HL-60/S4 (cell line): ENCODE measurements at regions not wholly inside any gene's neighbourhood (a gene's known extent, or its start where the extent isn't known, plus 50 kb on each side); places are given as distances from the start of the nearest gene placed in this dataset.
"Not testable (repeated sequence)": the region's sequence is repeated elsewhere in the genome, so short reads cannot be mapped to it uniquely, and the experiment has no call there.

Experiments
- in situ Hi-C: fragments of 300-500 bp; cut with MboI; formaldehyde crosslinking; loops from 2 replicates; pipeline ENCODE4 v1.14.3; 2022; ENCODE audit warnings: low sequenced_read_pairs

- in situ Hi-C loops = no loop called here
These were observed 136.3 kb upstream of the ESR1 start for GRCh38 chr6:151671195-151671594.

DNA sequence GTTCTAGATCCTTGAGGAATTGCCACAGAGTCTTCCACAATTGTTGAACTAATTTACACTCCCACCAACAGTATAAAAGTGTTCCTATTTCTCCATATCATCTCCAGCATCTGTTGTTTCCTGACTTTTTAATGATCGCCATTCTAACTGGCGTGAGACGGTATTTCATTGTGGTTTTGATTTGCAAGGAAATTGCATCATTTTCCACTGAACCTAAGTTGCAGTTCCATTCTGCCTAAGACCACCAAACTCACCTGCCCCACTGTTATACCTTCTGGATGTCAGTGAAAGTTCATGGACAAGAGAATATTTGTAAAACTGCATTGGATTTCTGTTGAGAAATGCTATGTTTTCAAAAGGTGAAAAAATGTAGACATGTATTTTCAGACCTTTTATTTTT lies 132.9 kb upstream of the ESR1 start:
- in situ Hi-C loops = no loop called here

- in situ Hi-C loops = no loop called here
These were observed 131.6 kb upstream of the ESR1 start for GRCh38 chr6:151675746-151676459.

GRCh38 chr6:151676460-151676945 lies 131.0 kb upstream of the ESR1 start:
- in situ Hi-C loops = no loop called here

DNA sequence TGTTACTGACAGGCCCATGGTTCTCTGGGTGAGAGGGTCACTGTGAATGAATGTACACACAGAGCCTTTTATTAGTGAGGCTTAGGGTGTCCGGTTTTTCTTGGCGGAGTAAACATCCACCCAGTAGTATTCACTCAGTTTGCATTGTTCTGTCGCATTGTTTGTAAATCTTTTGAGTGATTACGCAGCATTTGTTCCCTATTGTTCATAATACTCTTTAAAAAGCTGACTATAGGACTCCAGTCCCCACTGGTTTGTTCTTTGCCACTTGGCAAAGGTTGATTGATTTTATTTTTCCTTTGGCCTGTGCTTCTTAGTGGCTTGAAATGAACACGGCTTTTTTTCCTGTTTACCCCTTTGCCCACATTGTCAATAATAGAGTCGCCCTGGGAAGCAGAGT lies 130.1 kb upstream of the ESR1 start:
- in situ Hi-C loops = no loop called here

DNA sequence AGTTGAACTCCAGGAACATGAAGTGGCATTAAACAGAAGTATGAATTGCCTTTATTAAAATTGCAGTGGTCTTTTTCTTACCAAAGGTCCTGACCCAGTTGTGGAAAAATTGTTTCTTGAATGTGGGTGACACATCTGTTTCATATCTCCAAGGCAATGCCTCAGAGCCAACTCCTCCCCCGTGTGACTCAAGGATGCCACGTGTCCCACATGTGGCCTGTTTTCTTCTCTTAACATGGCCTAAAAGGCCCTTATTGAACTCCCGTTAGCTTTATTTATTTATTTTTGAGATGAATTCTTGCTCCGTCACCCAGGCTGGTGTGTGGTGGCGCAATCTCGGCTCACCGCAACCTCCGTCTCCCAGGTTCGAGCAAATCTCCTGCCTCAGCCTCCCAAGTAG lies 128.4 kb upstream of the ESR1 start:
- in situ Hi-C loops = no loop called here

- in situ Hi-C loops = no loop called here
These were observed 127.5 kb upstream of the ESR1 start for GRCh38 chr6:151679941-151680340.

GRCh38 chr6:151680846-151681432 lies 126.5 kb upstream of the ESR1 start:
- in situ Hi-C loops = no loop called here

DNA sequence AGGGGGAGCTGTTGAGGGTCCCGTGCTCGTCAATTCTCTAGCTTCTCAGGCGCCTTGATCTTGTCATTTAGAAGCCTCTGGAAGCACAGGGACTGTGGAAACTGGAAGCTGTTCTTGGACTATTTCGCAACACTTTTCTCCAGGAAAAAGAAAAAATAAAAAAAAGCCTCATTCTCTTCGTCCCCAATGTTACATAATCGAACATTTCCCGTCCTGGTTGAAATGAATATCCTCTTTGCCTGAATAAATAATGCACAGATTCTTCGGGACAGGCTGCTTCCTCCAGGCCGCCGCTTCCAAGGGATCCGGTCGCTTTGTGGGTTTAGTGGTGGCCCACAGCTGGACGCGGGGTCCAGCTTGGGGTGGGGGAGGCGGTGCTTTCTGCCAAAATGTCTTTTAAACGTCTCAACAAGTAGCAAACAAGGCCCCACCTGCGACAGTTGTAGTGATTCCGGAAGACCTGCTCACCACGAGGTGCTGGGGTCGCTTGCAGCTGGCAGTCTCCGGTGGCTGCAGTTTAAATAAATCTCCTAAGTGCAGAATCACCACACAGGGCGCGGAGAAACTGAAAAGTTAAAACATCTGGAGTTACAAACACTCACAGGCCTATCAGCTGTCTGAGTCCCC lies 125.9 kb upstream of the ESR1 start:
- in situ Hi-C loops = no loop called here

GRCh38 chr6:151682251-151682650 lies 125.2 kb upstream of the ESR1 start:
- in situ Hi-C loops = no loop called here

DNA sequence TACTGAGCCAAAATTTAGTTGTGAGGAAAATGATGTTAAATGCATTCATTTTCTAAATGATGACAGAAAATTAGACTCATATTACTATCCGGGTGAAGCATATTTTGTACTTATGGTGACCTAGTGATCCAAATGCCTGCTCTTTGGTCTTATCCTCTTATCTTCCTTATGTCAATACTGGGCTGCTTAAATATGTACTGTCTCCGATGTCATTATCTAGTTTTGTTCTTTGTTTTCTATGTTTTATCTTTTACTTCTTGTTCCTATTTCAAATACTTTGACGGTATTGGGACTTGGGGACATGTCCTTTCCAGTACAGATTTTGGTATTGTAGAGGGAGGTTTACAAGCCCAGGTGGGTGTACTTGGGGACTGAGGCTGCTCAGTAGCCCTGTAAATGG lies 124.6 kb upstream of the ESR1 start:
- in situ Hi-C loops = no loop called here

- in situ Hi-C loops = no loop called here
These were observed 124.1 kb upstream of the ESR1 start for GRCh38 chr6:151683381-151683780.

- in situ Hi-C loops = no loop called here
These were observed 117.8 kb upstream of the ESR1 start for GRCh38 chr6:151689499-151690201.

DNA sequence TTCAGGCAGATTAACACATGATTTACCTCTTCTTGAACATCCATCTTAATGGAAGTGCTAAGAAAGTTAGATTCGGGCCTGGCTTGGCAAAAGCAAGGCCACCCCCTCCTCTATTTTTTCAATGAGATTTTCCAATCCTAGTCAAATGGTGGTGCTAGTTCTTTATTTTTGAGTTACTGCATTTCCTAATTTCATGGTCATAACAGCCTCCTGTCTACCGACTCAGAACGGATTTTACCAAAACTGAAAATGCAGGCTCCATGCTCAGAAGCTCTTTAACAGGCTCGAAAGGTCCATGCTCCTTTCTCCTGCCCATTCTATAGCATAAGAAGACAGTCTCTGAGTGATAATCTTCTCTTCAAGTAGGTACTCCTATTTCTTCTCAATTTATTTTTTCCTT lies 117.2 kb upstream of the ESR1 start:
- in situ Hi-C loops = no loop called here

DNA sequence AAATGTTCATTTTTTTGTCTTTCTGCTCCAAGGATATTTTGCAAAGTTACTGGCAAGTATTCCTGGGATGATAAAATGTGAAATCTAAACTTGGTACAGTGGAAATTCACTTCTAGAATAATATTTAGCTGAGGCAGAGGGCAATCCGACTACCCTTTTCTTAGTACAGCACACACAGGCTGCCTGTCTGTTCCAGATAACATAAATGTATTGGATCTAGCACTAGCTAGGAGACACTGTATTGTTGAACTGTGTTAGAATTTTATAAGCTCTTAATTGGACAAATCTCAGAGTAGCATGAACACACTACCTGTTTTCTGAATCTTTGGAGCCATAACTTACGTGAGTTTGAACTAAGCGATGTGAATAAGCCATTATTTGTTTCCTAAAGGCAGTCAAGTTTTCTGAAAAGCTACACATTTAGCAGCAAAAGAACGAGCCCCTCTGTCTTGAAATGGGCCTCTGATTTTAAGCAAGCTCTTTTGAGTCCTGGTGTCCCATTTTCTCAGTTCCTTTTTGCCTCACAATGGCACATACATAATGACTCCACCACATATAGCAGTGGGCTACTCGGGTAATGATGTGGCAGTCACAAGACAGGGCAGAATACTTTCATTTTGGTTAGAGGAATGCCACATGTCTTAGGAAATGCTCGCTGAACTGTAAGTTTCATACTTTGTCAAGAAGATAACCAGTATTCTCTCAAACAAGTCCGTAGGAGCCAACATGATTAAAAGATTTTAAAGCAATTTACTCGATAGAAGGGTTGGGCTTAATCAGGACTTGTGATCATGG lies 116.5 kb upstream of the ESR1 start:
- in situ Hi-C loops = no loop called here

DNA sequence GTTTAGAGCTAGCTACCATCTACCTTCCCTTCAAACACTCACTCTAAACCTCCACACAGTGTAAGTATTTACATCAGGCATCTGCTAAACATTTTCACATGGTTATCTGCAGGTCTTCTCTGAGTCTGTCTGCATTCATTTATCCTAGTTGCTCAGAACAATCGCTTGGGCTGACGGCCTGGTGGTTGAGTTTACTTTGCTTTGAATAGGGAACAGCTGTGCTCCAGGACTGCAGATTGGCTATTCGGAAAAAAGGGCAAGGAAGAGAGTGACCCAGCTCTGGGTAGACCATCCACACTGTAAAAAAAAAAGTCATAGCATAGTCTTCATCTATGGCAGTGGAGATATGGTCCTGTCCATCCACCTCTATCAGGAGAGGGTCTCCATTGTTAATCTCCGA lies 115.3 kb upstream of the ESR1 start:
- in situ Hi-C loops = no loop called here

DNA sequence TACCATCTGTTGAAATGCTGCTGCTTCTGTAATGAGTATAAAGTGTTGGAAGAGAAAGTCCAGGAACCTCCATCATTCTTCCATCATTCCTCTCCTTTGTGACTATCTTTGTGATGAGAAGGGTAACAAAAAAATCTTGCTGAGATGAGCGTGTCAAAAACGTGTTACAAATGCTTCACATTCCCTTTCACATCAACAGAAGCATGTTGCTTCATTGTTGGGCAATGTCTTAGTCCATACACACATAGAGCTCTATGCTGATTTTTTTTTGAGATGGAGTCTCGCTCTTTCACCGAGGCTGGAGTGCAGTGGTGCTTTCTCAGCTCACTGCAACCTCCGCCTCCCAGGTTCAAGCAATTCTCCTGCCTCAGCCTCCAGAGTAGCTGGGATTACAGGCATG lies 114.1 kb upstream of the ESR1 start:
- in situ Hi-C loops = no loop called here

GRCh38 chr6:151695156-151695555 lies 112.3 kb upstream of the ESR1 start:
- in situ Hi-C loops = no loop called here

DNA sequence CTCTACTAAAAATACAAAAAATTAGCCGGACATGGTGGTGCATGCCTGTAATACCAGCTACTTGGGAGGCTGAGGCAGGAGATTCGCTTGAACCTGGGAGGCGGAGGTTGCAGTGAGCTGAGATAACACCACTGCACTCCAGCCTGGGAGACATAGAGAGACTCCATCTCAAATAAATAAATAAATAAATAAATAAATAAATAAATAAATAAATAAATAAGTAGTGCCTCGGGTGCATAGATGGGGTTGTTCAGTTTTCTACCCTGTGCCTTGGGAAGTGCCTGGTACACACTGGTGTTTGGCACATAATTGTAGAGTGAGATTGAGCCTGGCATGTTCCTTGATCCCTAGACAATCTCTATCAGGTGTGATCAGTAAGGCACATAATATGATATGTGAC lies 111.2 kb upstream of the ESR1 start:
- in situ Hi-C loops = not testable (repeated sequence)

- in situ Hi-C loops = no loop called here
These were observed 108.4 kb upstream of the ESR1 start for GRCh38 chr6:151698931-151699700.
